ENCODE measurements at regions not wholly inside any gene's neighbourhood (a gene's known extent, or its start where the extent isn't known, plus 50 kb on each side); places are given as distances from the start of the nearest gene placed in this dataset.

DNA sequence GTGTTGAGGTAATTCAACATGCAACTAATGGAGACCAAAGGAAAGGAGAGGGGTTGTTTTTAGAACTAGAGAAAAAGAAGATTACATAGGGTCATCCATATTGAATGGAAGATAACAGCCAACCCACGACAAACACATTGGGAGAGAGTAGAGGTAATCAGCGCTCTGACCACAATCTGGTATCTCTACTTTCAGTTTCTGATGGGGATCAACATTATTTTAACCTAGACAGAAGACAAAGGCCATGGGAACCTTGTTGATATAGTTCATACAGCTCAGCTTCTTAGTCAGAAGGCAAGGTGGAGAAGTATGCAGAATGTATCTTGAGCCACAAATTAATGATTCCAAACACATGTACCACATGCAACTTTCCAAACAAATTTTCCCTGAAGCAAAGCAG lies 537.1 kb upstream of the ST8SIA4 start:
- TF ChIP-seq, protein P1, sequence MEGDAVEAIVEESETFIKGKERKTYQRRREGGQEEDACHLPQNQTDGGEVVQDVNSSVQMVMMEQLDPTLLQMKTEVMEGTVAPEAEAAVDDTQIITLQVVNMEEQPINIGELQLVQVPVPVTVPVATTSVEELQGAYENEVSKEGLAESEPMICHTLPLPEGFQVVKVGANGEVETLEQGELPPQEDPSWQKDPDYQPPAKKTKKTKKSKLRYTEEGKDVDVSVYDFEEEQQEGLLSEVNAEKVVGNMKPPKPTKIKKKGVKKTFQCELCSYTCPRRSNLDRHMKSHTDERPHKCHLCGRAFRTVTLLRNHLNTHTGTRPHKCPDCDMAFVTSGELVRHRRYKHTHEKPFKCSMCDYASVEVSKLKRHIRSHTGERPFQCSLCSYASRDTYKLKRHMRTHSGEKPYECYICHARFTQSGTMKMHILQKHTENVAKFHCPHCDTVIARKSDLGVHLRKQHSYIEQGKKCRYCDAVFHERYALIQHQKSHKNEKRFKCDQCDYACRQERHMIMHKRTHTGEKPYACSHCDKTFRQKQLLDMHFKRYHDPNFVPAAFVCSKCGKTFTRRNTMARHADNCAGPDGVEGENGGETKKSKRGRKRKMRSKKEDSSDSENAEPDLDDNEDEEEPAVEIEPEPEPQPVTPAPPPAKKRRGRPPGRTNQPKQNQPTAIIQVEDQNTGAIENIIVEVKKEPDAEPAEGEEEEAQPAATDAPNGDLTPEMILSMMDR (IDR thresholded peaks at IDR 0.05) = no peak
- no peak for TF ChIP-seq POLR2AphosphoS5 (IDR thresholded peaks at IDR 0.05)
- no peak for TF ChIP-seq EP300 (IDR thresholded peaks at IDR 0.05)

All from suprapubic skin (tissue), 4 donors.